HCT116 (cell line): ENCODE measurements at regions not wholly inside any gene's neighbourhood (a gene's known extent, or its start where the extent isn't known, plus 50 kb on each side); places are given as distances from the start of the nearest gene placed in this dataset.

ENCODE experiments used
- CTCF ChIP-seq, 3 experiments: fragments of 200-600 bp in 1 of 3; sonication (generic) in 1 of 3; IDR thresholded peaks in 2 of 3; conservative IDR thresholded peaks in 1 of 3; 2 replicates each; pipeline ENCODE4 v1.5.1; 2012 to 2017; ENCODE audit warnings: low read depth in 2 of 3, low read length in 2 of 3, antibody characterized with exemption in 1 of 3, borderline replicate concordance in 1 of 3, control low read depth in 1 of 3, mild to moderate bottlenecking in 1 of 3, mixed read lengths in 1 of 3, mixed run types in 1 of 3, moderate library complexity in 1 of 3; ENCODE audit not compliant: insufficient read depth in 1 of 3
- REST ChIP-seq: IDR thresholded peaks from 2 replicates; pipeline ENCODE4 v1.6.1; 2012; ENCODE audit warnings: low read depth
- ZNF274 ChIP-seq: fragments of 200-500 bp; sonication (Bioruptor generic); IDR thresholded peaks from 2 replicates; pipeline ENCODE4 v1.6.1; 2014; ENCODE audit warnings: mild to moderate bottlenecking, low read depth, low read length, inconsistent platforms

- TF ChIP-seq ZNF274 (no peak), REST (no peak), CTCF (IDR thresholded peaks at IDR 0.05 in 2 of 3, conservative IDR thresholded peaks at IDR 0.05 in 1 of 3; ENCODE audit: borderline replicate concordance in 1 of 3, insufficient read depth in 1 of 3, low read depth in 2 of 3, low read length in 2 of 3) (no peak)
Observed at GRCh38 chr2:129876541-129876940, 102.9 kb upstream of the RAB6C start.
